ENCODE measurements at regions not wholly inside any gene's neighbourhood (a gene's known extent, or its start where the extent isn't known, plus 50 kb on each side); places are given as distances from the start of the nearest gene placed in this dataset.

- H3K4me1 ChIP-seq (ENCODE audit: control insufficient read depth in 1 of 2, insufficient read depth in 2 of 2, low read length in 2 of 2): peaks cover 0 to 7% of the 10 kb centered on the region in 2 donors
- no peaks in the 10 kb centered on the region for H3K36me3 ChIP-seq (replicated peaks in 1 of 2; ENCODE audit: control insufficient read depth in 1 of 2, insufficient read depth in 2 of 2, low read length in 2 of 2)
- no peaks in the 10 kb centered on the region for H3K36me3 Mint-ChIP-seq
- no peaks in the 10 kb centered on the region for H4K20me1 ChIP-seq (ENCODE audit: insufficient read depth, low read length)
- no peaks in the 10 kb centered on the region for H3K79me2 ChIP-seq (ENCODE audit: insufficient read depth, low read length)
- no peak overlapping the region for H3K4me3 Mint-ChIP-seq
- intact Hi-C loops (cut with micrococcal nuclease): no loop called here
- peaks cover 0 to 3% (median 1%) of the 10 kb centered on the region in 7 donors for H3K9me3 Mint-ChIP-seq
- H3K27me3 ChIP-seq (ENCODE audit: control insufficient read depth in 2 of 2, insufficient read depth in 2 of 2, low read length in 2 of 2): no peaks in the 10 kb centered on the region
- TF ChIP-seq CTCF (IDR thresholded peaks at IDR 0.05): peak; percentile 12
- H3K4me1 Mint-ChIP-seq: peaks cover 25% of the 10 kb centered on the region
- H2AFZ ChIP-seq (ENCODE audit: insufficient read depth, low read depth, low read length, poor library complexity, severe bottlenecking): no peak overlapping the region
- no peaks in the 10 kb centered on the region for H3K9me3 ChIP-seq (replicated peaks in 1 of 2; ENCODE audit: control insufficient read depth in 1 of 2, insufficient read depth in 1 of 2, low read length in 2 of 2)
- H3K9ac ChIP-seq (ENCODE audit: insufficient read depth, low read length, poor library complexity, severe bottlenecking): no peak overlapping the region
- no peak overlapping the region for H3K4me2 ChIP-seq (replicated peaks; ENCODE audit: extremely low read depth, low read length, poor library complexity, severe bottlenecking)
- no peak overlapping the region for H3K27ac ChIP-seq (ENCODE audit: low read depth in 1 of 2, low read length in 2 of 2)
- 80% methylated on average over 2 of the region's 5 CpGs for WGBS (ENCODE audit: insufficient coverage)
- peaks cover 0 to 5% (median 4%) of the 10 kb centered on the region in 3 donors for H3K27me3 Mint-ChIP-seq (ENCODE audit: low read depth in 3 of 3)
- no peak overlapping the region for H3K4me3 ChIP-seq (replicated peaks in 1 of 3; ENCODE audit: low read depth in 2 of 3, low read length in 3 of 3)
- DNase-seq: peak; percentile 8 to 37 (median 25)
- H3K27ac Mint-ChIP-seq: peak overlapping the region in 2 of 7 donors; percentile 32 to 50
Measured at GRCh38 chr12:11962860-11963259, 107.9 kb upstream of the BCL2L14 start.

- DNase-seq: no peak
- Histone ChIP-seq H3K27ac (ENCODE audit: low read depth in 1 of 2, low read length in 2 of 2) (no peak overlapping the region), H4K20me1 (ENCODE audit: insufficient read depth, low read length) (no peaks in the 10 kb centered on the region), H3K9me3 (replicated peaks in 1 of 2; ENCODE audit: control insufficient read depth in 1 of 2, insufficient read depth in 1 of 2, low read length in 2 of 2) (no peaks in the 10 kb centered on the region), H3K27me3 (ENCODE audit: control insufficient read depth in 2 of 2, insufficient read depth in 2 of 2, low read length in 2 of 2) (no peaks in the 10 kb centered on the region), H3K9ac (ENCODE audit: insufficient read depth, low read length, poor library complexity, severe bottlenecking) (no peak overlapping the region), H3K4me2 (replicated peaks; ENCODE audit: extremely low read depth, low read length, poor library complexity, severe bottlenecking) (no peak overlapping the region), H3K4me1 (ENCODE audit: control insufficient read depth in 1 of 2, insufficient read depth in 2 of 2, low read length in 2 of 2) (peaks cover 0 to 1% of the 10 kb centered on the region in 2 donors), H3K36me3 (replicated peaks in 1 of 2; ENCODE audit: control insufficient read depth in 1 of 2, insufficient read depth in 2 of 2, low read length in 2 of 2) (no peaks in the 10 kb centered on the region), H3K79me2 (ENCODE audit: insufficient read depth, low read length) (no peaks in the 10 kb centered on the region), H3K4me3 (replicated peaks in 1 of 3; ENCODE audit: low read depth in 2 of 3, low read length in 3 of 3) (no peak overlapping the region), H2AFZ (ENCODE audit: insufficient read depth, low read depth, low read length, poor library complexity, severe bottlenecking) (no peak overlapping the region)
- H3K4me1 Mint-ChIP-seq: peaks cover 20% of the 10 kb centered on the region
- 67% methylated on average over 1 of the region's 12 CpGs for WGBS (ENCODE audit: insufficient coverage)
- no peaks in the 10 kb centered on the region for H3K36me3 Mint-ChIP-seq
- peaks cover 0 to 5% (median 4%) of the 10 kb centered on the region in 3 donors for H3K27me3 Mint-ChIP-seq (ENCODE audit: low read depth in 3 of 3)
- TF ChIP-seq CTCF (IDR thresholded peaks at IDR 0.05): no peak
- H3K9me3 Mint-ChIP-seq: peaks cover 0 to 3% (median 1%) of the 10 kb centered on the region in 7 donors
- intact Hi-C loops (cut with micrococcal nuclease): no loop called here
- H3K27ac Mint-ChIP-seq: no peak overlapping the region
- H3K4me3 Mint-ChIP-seq: no peak overlapping the region
Measured at GRCh38 chr12:11963841-11964471, 106.8 kb upstream of the BCL2L14 start.
